IPS DF 4.7 (cell line): ENCODE measurements at regions not wholly inside any gene's neighbourhood (a gene's known extent, or its start where the extent isn't known, plus 50 kb on each side); places are given as distances from the start of the nearest gene placed in this dataset.

Experiments used
- DNase-seq: peaks from one replicate; pipeline ENCODE4 v3.0.0-alpha.2; 2013; ENCODE audit warnings: low spot score; ENCODE audit errors: extremely low read depth

GRCh38 chr9:115254287-115255180 lies 136.6 kb upstream of the TNC start:
- DNase-seq, result no peak

- no peak for DNase-seq
Observed at GRCh38 chr9:115261656-115262081, 143.7 kb upstream of the TNC start.

- DNase-seq, result no peak
Observed at GRCh38 chr9:115262477-115262876, 144.5 kb upstream of the TNC start.

GRCh38 chr9:115262952-115263351 lies 145.0 kb upstream of the TNC start:
- DNase-seq, result no peak

GRCh38 chr9:115263371-115264075 lies 145.6 kb upstream of the TNC start:
- no peak for DNase-seq

- no peak for DNase-seq
Observed at GRCh38 chr9:115264313-115264712, 146.4 kb upstream of the TNC start.

- no peak for DNase-seq
Observed at GRCh38 chr9:115267790-115268189, 149.8 kb upstream of the TNC start.

GRCh38 chr9:115275753-115276152 lies 157.8 kb upstream of the TNC start:
- DNase-seq, result no peak

GRCh38 chr9:115276621-115277020 lies 158.7 kb upstream of the TNC start:
- no peak for DNase-seq

- no peak for DNase-seq
Observed at GRCh38 chr9:115277301-115277700, 159.3 kb upstream of the TNC start.

GRCh38 chr9:115278326-115279035 lies 160.5 kb upstream of the TNC start:
- no peak for DNase-seq

GRCh38 chr9:115283395-115283794 lies 165.4 kb upstream of the TNC start:
- DNase-seq, result no peak

GRCh38 chr9:115285836-115286235 lies 167.9 kb upstream of the TNC start:
- DNase-seq, result no peak

- no peak for DNase-seq
Observed at GRCh38 chr9:115286411-115286810, 168.5 kb upstream of the TNC start.

- DNase-seq, result no peak
Observed at GRCh38 chr9:115289757-115290208, 171.8 kb upstream of the TNC start.

GRCh38 chr9:115291841-115292240 lies 173.9 kb upstream of the TNC start:
- no peak for DNase-seq

- DNase-seq, result no peak
Observed at GRCh38 chr9:115292584-115293279, 174.8 kb upstream of the TNC start.

GRCh38 chr9:115295734-115296133 lies 177.8 kb upstream of the TNC start:
- no peak for DNase-seq

- peak; percentile 14 for DNase-seq
Observed at GRCh38 chr9:115296831-115297565, 179.0 kb upstream of the TNC start.

- DNase-seq, result no peak
Observed at GRCh38 chr9:115300116-115300515, 182.2 kb upstream of the TNC start.

GRCh38 chr9:115300874-115301273 lies 182.9 kb upstream of the TNC start:
- DNase-seq, result no peak
